AG04450 (cell line): ENCODE measurements at regions not wholly inside any gene's neighbourhood (a gene's known extent, or its start where the extent isn't known, plus 50 kb on each side); places are given as distances from the start of the nearest gene placed in this dataset.

Experiments used
- CTCF ChIA-PET: fragments of 300-600, 350-600 bp; formaldehyde crosslinking; extraction: SDS; loops from one replicate; lab custom pipeline; 2022; ENCODE audit warnings: antibody characterized with exemption, inconsistent platforms; lab: Charles Lee
- POLR2A ChIA-PET: fragments of 350-600 bp; formaldehyde crosslinking; extraction: SDS; loops from one replicate; lab custom pipeline; 2021; ENCODE audit warnings: antibody characterized with exemption, inconsistent platforms; lab: Yijun Ruan, JAX
- DNase-seq: peaks from one replicate; pipeline ENCODE4 v3.0.0-alpha.2; 2011; ENCODE audit warnings: low read depth, low spot score
- H3K27ac ChIP-seq: one replicate; pipeline ENCODE4 v1.5.1; 2012; ENCODE audit warnings: low read depth, low read length, control low read depth
- H3K27me3 ChIP-seq: one replicate; pipeline ENCODE4 v1.6.0; 2012; ENCODE audit warnings: low read length; ENCODE audit not compliant: control insufficient read depth, insufficient read depth
- H3K4me3 ChIP-seq: 2 replicates; pipeline ENCODE4 v1.5.1; 2011; ENCODE audit warnings: mild to moderate bottlenecking, low read depth, low read length, control low read depth
- H3K9me3 ChIP-seq: 2 replicates; pipeline ENCODE4 v1.5.1; 2012; ENCODE audit warnings: low read length; ENCODE audit not compliant: control insufficient read depth, insufficient read depth
- TF ChIP-seq, protein P1 (sequence below): IDR thresholded peaks from 2 replicates; pipeline ENCODE4 v1.5.1; 2011; ENCODE audit warnings: low read depth, low read length, control low read depth, inconsistent platforms

DNA sequence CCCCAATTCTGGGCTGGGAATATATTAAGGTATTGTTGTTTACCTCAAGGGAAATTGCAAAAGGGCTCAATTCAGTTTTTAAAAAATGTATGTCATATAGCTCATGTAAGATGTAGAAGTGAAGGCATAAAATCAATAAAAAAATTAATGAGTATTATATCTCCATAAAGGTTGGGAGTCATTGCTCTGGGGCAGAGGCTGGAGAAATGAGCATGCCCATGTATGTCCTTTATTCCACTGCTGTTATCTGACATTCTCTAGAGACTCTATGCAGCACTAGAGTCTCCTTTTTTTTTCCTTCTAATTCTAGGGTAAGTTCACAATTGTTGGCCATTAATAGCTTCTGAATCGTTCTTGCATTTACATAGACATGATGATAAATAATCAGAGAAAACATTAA, 394.8 kb downstream of the KLF12 start:
- DNase-seq, result no peak
- Histone ChIP-seq H3K9me3 (no peaks in the 10 kb centered on the region), H3K27me3 (no peaks in the 10 kb centered on the region), H3K27ac (no peak overlapping the region), H3K4me3 (no peak overlapping the region)
- CTCF ChIA-PET, result interaction anchor here (0.6 kb wide), 1 partner anchor 9 kb away, joined by 4 read pairs; no protein-coding TSS in a partner anchor
- TF ChIP-seq, protein P1, sequence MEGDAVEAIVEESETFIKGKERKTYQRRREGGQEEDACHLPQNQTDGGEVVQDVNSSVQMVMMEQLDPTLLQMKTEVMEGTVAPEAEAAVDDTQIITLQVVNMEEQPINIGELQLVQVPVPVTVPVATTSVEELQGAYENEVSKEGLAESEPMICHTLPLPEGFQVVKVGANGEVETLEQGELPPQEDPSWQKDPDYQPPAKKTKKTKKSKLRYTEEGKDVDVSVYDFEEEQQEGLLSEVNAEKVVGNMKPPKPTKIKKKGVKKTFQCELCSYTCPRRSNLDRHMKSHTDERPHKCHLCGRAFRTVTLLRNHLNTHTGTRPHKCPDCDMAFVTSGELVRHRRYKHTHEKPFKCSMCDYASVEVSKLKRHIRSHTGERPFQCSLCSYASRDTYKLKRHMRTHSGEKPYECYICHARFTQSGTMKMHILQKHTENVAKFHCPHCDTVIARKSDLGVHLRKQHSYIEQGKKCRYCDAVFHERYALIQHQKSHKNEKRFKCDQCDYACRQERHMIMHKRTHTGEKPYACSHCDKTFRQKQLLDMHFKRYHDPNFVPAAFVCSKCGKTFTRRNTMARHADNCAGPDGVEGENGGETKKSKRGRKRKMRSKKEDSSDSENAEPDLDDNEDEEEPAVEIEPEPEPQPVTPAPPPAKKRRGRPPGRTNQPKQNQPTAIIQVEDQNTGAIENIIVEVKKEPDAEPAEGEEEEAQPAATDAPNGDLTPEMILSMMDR, result no peak
- POLR2A ChIA-PET, result no interaction called here

DNA sequence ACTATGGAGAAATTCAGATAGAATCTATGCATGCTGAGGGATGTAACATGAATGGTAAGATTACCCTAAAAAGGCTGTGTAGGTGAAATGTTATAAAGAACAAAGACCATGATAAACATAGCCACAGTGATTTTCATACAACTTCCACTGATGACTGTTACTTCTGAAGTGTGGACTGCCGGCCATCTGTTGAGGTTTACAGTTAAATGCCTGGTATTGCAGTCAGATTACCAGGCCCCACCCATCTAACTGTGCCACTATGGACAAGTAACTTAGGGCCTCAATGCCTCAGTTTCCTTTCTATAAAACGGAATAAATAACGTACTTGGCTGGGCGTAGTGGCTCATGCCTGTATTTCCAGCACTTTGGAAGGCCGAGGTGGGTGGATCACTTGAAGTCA, 395.6 kb downstream of the KLF12 start:
- Histone ChIP-seq H3K27me3 (no peaks in the 10 kb centered on the region), H3K4me3 (no peak overlapping the region), H3K9me3 (no peaks in the 10 kb centered on the region), H3K27ac (no peak overlapping the region)
- TF ChIP-seq, protein P1, result no peak
- CTCF ChIA-PET, result no interaction called here
- POLR2A ChIA-PET, result no interaction called here
- no peak for DNase-seq

DNA sequence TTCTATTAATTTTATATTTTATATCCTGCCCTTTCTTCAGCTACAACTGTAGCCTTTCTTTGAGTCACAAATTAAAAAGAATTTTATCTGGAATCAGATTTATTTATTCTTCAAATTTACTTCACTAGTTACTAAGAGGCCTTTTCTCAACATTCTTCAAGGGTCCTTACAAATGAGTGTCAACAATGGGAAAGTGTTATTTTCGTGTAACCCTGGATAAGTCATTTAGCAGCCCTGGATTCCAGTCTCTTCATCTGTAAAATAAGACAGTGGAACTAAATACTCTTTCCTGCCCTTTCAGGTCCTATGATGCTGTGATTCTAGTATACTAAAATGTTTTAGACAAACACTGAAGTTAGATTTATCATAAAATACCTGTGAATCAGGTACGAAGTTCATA, 397.0 kb downstream of the KLF12 start:
- CTCF ChIA-PET, result no interaction called here
- H3K27ac ChIP-seq, result no peak overlapping the region
- H3K9me3 ChIP-seq, result no peaks in the 10 kb centered on the region
- TF ChIP-seq, protein P1, result no peak
- H3K4me3 ChIP-seq, result no peak overlapping the region
- DNase-seq, result no peak
- no peaks in the 10 kb centered on the region for H3K27me3 ChIP-seq
- POLR2A ChIA-PET, result no interaction called here

DNA sequence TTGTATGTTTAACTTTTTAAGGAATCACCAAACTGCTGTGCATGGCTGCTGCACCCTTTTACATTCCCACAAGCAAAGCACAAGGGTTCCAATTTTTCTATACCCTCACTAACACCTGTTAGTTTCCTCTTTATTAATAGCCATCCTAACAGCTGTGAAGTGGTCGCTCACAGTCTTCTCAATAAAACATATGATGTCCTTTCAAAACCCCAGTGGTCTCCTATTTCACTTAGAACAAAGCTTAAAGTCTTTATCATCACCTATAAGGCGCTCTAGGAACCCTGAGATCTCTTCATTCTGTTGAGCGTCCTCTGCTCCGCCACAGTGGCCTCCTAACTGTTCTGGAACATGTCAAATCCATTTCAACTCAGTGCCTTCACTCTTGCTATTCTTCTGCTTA, 400.5 kb downstream of the KLF12 start:
- ChIA-PET CTCF (no interaction called here), POLR2A (no interaction called here)
- DNase-seq, result no peak
- Histone ChIP-seq H3K9me3 (no peaks in the 10 kb centered on the region), H3K27ac (no peak overlapping the region), H3K4me3 (no peak overlapping the region), H3K27me3 (no peaks in the 10 kb centered on the region)
- TF ChIP-seq, protein P1, result no peak

DNA sequence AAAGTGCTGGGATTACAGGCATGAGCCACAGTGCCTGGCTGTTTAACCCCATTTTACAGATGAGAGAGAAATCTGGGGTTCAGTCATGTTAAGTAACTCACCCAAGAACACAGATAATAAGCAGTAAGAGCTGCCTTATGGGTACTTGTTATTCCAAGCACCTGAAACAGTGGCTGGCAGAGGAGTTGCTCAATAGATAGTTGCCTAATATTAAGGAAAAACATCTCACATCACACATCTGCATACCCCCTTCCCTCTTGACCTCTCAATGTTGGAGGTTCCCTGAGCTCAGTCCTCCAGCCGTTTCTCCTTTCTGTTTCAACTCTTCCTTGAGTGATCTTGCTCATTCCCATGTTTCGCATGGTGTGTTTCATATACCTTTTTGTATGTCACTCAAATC, 401.9 kb downstream of the KLF12 start:
- ChIA-PET CTCF (interaction anchor here (1.0 to 2.5 kb wide), 2 partner anchors 10 to 22 kb away, joined by 4 to 7 read pairs; no protein-coding TSS in a partner anchor), POLR2A (no interaction called here)
- TF ChIP-seq, protein P1, result no peak
- no peaks in the 10 kb centered on the region for H3K27me3 ChIP-seq
- no peaks in the 10 kb centered on the region for H3K9me3 ChIP-seq
- no peak overlapping the region for H3K4me3 ChIP-seq
- H3K27ac ChIP-seq, result no peak overlapping the region
- no peak for DNase-seq
